ENCODE measurements at regions not wholly inside any gene's neighbourhood (a gene's known extent, or its start where the extent isn't known, plus 50 kb on each side); places are given as distances from the start of the nearest gene placed in this dataset.
A peak's percentile ranks its signal among the peaks of the same experiment; 100 is the strongest.

DNA sequence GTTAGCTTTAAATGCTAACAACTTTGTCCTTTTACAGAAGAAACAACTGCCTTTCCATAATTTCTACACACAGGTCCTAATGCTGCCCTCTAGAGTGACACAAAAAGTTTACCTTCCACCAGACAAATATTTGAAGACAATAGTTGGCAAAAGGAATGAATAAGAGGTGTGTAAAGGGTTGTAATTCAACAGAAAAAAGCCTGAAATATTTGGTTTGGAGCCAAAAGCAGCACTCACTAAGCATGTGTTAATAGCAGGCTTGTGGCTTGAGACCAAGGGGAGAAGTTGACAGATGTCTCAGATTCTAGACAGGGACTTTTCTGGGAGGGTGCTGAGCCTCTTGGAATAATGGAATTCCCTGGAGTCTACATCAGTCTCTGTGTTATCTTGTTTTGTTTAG lies 156.2 kb upstream of the GALNT17 start:
- Histone ChIP-seq H3K4me3 (no peak overlapping the region), H3K36me3 (ENCODE audit: insufficient read depth, low read length) (no peaks in the 10 kb centered on the region), H3K9ac (ENCODE audit: insufficient read length) (no peak overlapping the region), H3K9me3 (ENCODE audit: low read depth, low read length) (no peaks in the 10 kb centered on the region), H3K27ac (no peak overlapping the region)
- no peak for DNase-seq (ENCODE audit: low read depth, low spot score)
- no peak for TF ChIP-seq EZH2 (IDR thresholded peaks at IDR 0.05)
- TF ChIP-seq FOXP2 (optimal IDR thresholded peaks at IDR 0.05; ENCODE audit: control extremely low read depth, extremely low read length, insufficient read depth) = no peak
- TF ChIP-seq POLR2AphosphoS5 (IDR thresholded peaks at IDR 0.05; ENCODE audit: borderline replicate concordance, low read depth, low read length) = no peak

DNA sequence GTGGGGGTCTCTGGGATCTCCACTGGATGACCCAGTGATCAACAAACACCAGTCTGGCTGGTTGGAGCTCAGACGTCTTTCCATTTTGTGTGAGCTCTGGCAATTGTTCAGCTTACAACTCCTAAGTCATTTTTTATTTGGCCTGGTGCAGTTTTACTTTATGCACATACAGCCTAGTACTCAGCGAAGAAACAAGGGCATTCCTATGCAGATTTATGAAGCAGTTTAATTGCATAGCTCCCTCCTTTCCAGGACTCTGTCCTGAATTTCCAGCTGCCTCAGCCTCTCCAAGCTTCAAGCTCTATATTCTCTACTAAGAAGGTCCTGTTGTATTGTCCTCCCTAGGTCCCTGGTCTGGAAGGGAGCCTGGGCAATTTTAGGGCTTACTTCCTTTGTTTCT lies 145.6 kb upstream of the GALNT17 start:
- H3K9me3 ChIP-seq (ENCODE audit: low read depth, low read length) = no peaks in the 10 kb centered on the region
- no peak overlapping the region for H3K9ac ChIP-seq (ENCODE audit: insufficient read length)
- H3K27ac ChIP-seq = no peak overlapping the region
- DNase-seq (ENCODE audit: low read depth, low spot score) = no peak
- no peak overlapping the region for H3K4me3 ChIP-seq
- no peaks in the 10 kb centered on the region for H3K36me3 ChIP-seq (ENCODE audit: insufficient read depth, low read length)
- no peak for TF ChIP-seq EZH2 (IDR thresholded peaks at IDR 0.05)
- TF ChIP-seq FOXP2 (optimal IDR thresholded peaks at IDR 0.05; ENCODE audit: control extremely low read depth, extremely low read length, insufficient read depth) = no peak
- no peak for TF ChIP-seq POLR2AphosphoS5 (IDR thresholded peaks at IDR 0.05; ENCODE audit: borderline replicate concordance, low read depth, low read length)

DNA sequence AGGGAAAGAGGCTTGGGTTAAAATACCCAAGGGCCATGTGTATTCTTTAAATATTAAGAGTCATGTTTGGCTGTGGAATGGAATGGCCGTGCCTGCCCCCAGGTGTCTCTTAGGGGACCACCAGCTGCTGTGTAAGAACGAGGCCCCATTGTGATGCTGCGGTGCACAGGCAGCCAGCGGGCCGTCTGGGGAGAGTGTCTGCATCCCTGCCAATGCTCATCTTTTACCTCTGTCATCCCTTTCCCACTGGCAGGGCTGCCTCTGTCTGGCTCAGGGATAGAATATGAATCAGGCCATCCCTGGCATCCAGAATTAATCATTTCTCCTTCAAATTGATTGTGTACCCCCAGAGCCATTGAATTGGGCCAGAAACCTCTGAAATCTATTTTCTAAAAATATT lies 137.8 kb upstream of the GALNT17 start:
- DNase-seq (ENCODE audit: low read depth, low spot score) = no peak
- H3K27ac ChIP-seq = no peak overlapping the region
- H3K9ac ChIP-seq (ENCODE audit: insufficient read length) = no peak overlapping the region
- H3K4me3 ChIP-seq = no peak overlapping the region
- H3K36me3 ChIP-seq (ENCODE audit: insufficient read depth, low read length) = no peaks in the 10 kb centered on the region
- no peaks in the 10 kb centered on the region for H3K9me3 ChIP-seq (ENCODE audit: low read depth, low read length)
- TF ChIP-seq FOXP2 (optimal IDR thresholded peaks at IDR 0.05; ENCODE audit: control extremely low read depth, extremely low read length, insufficient read depth) (no peak), EZH2 (IDR thresholded peaks at IDR 0.05) (no peak), POLR2AphosphoS5 (IDR thresholded peaks at IDR 0.05; ENCODE audit: borderline replicate concordance, low read depth, low read length) (no peak)

DNA sequence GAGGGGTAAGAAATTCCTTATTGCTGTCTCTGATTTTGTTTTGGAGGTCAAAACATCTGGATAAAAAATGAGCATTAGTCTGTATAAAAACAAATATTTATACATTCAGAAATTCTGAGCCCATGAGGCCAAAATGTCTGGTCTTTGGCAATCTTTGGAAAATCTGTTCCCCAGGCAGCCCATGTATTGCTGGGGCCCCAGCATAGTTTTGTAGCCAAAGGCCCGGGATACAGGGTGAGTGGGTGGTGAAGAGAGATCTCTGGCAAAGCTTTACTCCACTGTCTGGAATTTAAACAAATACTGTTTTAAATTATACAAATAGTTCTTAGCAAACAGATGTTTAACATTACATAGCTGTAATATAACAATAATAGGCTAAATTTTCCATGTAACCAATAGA lies 134.7 kb upstream of the GALNT17 start:
- no peaks in the 10 kb centered on the region for H3K36me3 ChIP-seq (ENCODE audit: insufficient read depth, low read length)
- TF ChIP-seq FOXP2 (optimal IDR thresholded peaks at IDR 0.05; ENCODE audit: control extremely low read depth, extremely low read length, insufficient read depth) (peak; percentile 5), EZH2 (IDR thresholded peaks at IDR 0.05) (no peak)
- peak overlapping the region; percentile 96 for H3K27ac ChIP-seq
- DNase-seq (ENCODE audit: low read depth, low spot score) = peak; percentile 22
- no peaks in the 10 kb centered on the region for H3K9me3 ChIP-seq (ENCODE audit: low read depth, low read length)
- peak overlapping the region; percentile 59 for H3K4me3 ChIP-seq
- peak overlapping the region; percentile 52 for H3K9ac ChIP-seq (ENCODE audit: insufficient read length)

DNA sequence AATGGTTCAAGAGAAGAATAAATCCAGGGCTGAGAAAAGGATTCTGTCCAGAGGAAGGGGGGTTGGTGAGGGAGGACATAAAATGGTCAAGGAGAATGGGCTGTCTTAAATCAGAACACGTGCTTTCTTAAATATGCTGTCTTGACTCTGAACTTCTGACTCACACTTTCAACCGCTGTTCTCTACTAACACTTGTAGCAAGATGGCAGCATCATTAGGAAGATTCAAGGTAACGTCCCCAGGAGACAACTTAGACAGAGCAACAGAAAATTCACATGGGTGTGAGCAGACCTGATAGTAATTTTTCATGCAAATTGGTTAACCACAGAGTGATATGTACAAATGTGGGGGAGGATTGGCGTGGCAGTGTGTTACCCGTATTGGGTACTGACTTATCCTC lies 126.8 kb upstream of the GALNT17 start:
- no peak overlapping the region for H3K9ac ChIP-seq (ENCODE audit: insufficient read length)
- H3K36me3 ChIP-seq (ENCODE audit: insufficient read depth, low read length) = no peaks in the 10 kb centered on the region
- no peak overlapping the region for H3K27ac ChIP-seq

DNA sequence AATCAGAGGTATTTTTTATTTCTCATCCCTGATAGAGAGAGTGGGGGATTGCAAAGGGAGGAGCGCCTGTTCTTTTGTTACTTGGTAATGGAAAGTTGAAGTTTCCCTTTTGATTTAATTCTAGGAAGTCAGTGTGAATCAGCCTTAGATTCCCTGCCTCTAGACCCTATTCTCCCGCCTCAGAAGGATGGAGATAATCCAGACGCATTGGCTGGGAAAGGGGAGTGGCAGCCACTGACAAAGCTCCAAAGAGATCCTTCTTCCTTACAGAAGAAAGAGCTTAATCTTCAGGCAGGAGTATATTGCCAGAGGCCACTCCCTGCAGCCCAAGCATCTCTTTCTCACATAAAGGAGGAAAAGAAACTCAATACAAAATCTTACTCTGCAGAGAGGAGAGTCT lies 122.3 kb upstream of the GALNT17 start:
- DNase-seq (ENCODE audit: low read depth, low spot score) = no peak
- H3K4me3 ChIP-seq = no peak overlapping the region
- no peak overlapping the region for H3K9ac ChIP-seq (ENCODE audit: insufficient read length)
- no peak overlapping the region for H3K27ac ChIP-seq
- H3K9me3 ChIP-seq (ENCODE audit: low read depth, low read length) = no peaks in the 10 kb centered on the region
- no peaks in the 10 kb centered on the region for H3K36me3 ChIP-seq (ENCODE audit: insufficient read depth, low read length)
- TF ChIP-seq EZH2 (IDR thresholded peaks at IDR 0.05) (no peak), FOXP2 (optimal IDR thresholded peaks at IDR 0.05; ENCODE audit: control extremely low read depth, extremely low read length, insufficient read depth) (no peak), POLR2AphosphoS5 (IDR thresholded peaks at IDR 0.05; ENCODE audit: borderline replicate concordance, low read depth, low read length) (no peak)

More for the DNA sequence above, 126.8 kb upstream of the GALNT17 start:
- Histone ChIP-seq H3K9me3 (ENCODE audit: low read depth, low read length) (no peaks in the 10 kb centered on the region), H3K4me3 (no peak overlapping the region)
- TF ChIP-seq FOXP2 (optimal IDR thresholded peaks at IDR 0.05; ENCODE audit: control extremely low read depth, extremely low read length, insufficient read depth) (no peak), EZH2 (IDR thresholded peaks at IDR 0.05) (no peak), POLR2AphosphoS5 (IDR thresholded peaks at IDR 0.05; ENCODE audit: borderline replicate concordance, low read depth, low read length) (no peak)
- DNase-seq (ENCODE audit: low read depth, low spot score) = no peak

DNA sequence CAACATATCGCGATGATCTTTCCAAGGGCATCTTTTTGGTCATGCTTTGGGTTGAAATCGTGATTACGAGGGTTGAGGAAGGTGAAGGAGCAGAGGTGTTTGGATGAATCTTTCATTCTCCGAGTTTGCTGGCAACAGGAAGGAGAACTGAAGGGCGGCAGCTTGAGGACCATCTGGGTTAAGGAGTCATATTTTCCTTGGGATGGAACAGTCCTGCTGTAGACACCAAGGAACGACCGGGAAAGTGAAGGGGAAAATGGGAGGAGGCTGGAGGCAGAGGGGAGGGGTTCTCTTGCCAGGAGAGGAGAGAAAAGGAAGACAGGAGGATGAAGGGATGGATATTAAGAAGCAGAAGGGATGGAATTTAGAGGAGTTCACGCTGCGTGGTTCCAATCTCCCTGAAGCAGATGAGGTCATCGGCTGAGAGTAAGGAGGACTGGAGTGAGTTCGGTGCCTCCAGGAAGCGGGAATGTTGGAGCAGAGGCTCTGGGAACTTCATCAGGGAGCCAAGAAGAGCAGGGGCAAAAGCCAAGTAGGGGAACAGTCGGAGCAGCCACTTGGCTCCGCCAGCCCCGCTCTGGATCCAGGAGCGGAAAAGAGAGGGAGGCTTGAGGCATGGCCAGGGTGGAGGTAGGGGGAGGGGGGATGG lies 116.6 kb upstream of the GALNT17 start:
- H3K9ac ChIP-seq (ENCODE audit: insufficient read length) = no peak overlapping the region
- no peak for DNase-seq (ENCODE audit: low read depth, low spot score)
- H3K36me3 ChIP-seq (ENCODE audit: insufficient read depth, low read length) = no peaks in the 10 kb centered on the region
- no peak overlapping the region for H3K4me3 ChIP-seq
- no peaks in the 10 kb centered on the region for H3K9me3 ChIP-seq (ENCODE audit: low read depth, low read length)
- H3K27ac ChIP-seq = no peak overlapping the region
- TF ChIP-seq EZH2 (IDR thresholded peaks at IDR 0.05) (no peak), FOXP2 (optimal IDR thresholded peaks at IDR 0.05; ENCODE audit: control extremely low read depth, extremely low read length, insufficient read depth) (no peak), POLR2AphosphoS5 (IDR thresholded peaks at IDR 0.05; ENCODE audit: borderline replicate concordance, low read depth, low read length) (no peak)

DNA sequence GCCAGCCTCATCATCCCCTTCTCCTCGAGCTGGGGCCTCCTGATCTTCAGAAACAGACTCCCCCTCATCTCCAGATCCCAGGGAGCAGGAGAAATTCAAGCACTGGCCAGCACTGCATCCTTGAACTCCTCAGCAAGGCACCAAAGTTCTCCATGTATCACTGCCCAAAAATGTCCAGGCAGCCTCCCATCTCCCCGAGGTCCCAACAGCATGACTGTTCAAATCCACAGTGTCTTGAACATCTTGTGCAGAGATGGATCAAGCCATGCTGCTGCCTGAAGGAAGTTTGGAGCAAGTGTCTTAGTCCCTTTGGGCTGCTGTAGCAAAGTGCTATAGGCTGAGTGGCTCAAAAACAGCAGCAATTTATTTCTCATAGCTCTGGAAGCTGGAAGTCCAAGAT lies 115.5 kb upstream of the GALNT17 start:
- H3K4me3 ChIP-seq = no peak overlapping the region
- no peak for DNase-seq (ENCODE audit: low read depth, low spot score)
- no peak overlapping the region for H3K27ac ChIP-seq
- no peaks in the 10 kb centered on the region for H3K9me3 ChIP-seq (ENCODE audit: low read depth, low read length)
- H3K36me3 ChIP-seq (ENCODE audit: insufficient read depth, low read length) = no peaks in the 10 kb centered on the region
- TF ChIP-seq POLR2AphosphoS5 (IDR thresholded peaks at IDR 0.05; ENCODE audit: borderline replicate concordance, low read depth, low read length) (no peak), EZH2 (IDR thresholded peaks at IDR 0.05) (no peak), FOXP2 (optimal IDR thresholded peaks at IDR 0.05; ENCODE audit: control extremely low read depth, extremely low read length, insufficient read depth) (no peak)
- no peak overlapping the region for H3K9ac ChIP-seq (ENCODE audit: insufficient read length)

DNA sequence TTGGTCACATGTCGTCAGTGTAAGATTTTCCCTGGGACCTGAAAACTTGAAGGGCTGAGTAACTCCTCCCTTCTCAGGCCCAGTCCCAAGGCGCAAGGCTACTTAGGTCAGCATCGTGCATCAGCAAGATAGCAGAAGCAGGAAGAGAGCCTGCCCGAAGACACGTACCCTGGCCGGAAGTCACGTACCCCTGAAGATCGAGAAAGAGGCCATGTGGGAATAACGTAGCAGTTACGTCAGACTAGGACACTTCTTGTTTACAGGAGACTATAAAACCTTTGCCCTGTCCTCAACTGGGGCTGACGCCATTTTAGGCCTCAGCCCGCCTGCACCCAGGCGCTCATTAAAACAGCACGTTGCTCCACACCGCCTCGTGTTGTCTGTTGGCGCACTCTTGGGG lies 114.3 kb upstream of the GALNT17 start:
- no peak for DNase-seq (ENCODE audit: low read depth, low spot score)
- no peak overlapping the region for H3K27ac ChIP-seq
- TF ChIP-seq FOXP2 (optimal IDR thresholded peaks at IDR 0.05; ENCODE audit: control extremely low read depth, extremely low read length, insufficient read depth) (no peak), POLR2AphosphoS5 (IDR thresholded peaks at IDR 0.05; ENCODE audit: borderline replicate concordance, low read depth, low read length) (no peak), EZH2 (IDR thresholded peaks at IDR 0.05) (no peak)

More for the DNA sequence above, 114.3 kb upstream of the GALNT17 start:
- no peak overlapping the region for H3K4me3 ChIP-seq
- H3K9me3 ChIP-seq (ENCODE audit: low read depth, low read length) = no peaks in the 10 kb centered on the region
- no peaks in the 10 kb centered on the region for H3K36me3 ChIP-seq (ENCODE audit: insufficient read depth, low read length)
- H3K9ac ChIP-seq (ENCODE audit: insufficient read length) = no peak overlapping the region

All from SK-N-MC (cell line).